Hematopoietic multipotent progenitor cell (in vitro differentiated cells): ENCODE measurements at regions not wholly inside any gene's neighbourhood (a gene's known extent, or its start where the extent isn't known, plus 50 kb on each side); places are given as distances from the start of the nearest gene placed in this dataset.
"Not testable (repeated sequence)": the region's sequence is repeated elsewhere in the genome, so short reads cannot be mapped to it uniquely, and the experiment has no call there.

Experiments
- DNase-seq, 3 donors: peaks; one replicate each; pipeline ENCODE4 v3.0.0-alpha.2; 2011 to 2015; ENCODE audit warnings: low read depth in 2 of 3, low spot score in 2 of 3

DNA sequence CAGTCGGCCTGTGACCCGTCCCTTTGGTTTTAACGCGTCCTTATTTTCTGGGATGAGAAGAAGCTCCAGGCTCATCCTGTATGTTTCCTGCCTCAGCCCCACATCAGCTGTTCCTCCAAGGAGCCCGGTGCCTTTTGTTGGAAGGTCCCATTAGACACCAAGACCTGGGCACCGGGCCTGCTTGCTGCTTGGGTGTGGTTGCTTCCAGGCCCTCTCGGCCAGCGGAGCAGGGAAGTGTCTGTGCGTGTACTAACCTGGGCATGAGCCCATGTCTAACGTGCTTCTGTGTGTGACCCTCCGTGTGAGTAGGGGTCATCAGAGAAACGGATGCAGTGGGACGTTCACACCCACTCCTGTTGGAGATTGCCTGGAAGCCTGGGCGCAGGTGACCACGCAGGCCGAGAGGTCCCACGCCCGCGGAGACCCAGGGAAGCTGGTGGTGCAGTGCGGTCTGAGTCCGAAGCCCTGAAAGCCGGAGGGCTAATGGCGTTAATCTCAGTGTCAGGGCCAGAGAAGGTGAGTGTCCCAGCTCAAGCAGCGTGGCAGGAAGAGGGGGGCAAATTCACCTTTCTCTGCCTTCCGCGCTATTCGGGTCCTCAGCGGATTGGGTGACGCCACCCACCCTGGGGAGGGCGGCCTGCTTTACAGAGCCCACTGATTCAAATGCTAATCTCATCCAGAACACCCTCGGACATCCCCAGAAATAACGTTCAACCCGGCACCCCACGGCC lies 131.3 kb downstream of the KIF26A start:
- not testable (repeated sequence) for DNase-seq

- DNase-seq = no peak
Measured at GRCh38 chr14:104271391-104271790, 133.0 kb downstream of the KIF26A start.

GRCh38 chr14:104274806-104275205 lies 136.4 kb downstream of the KIF26A start:
- no peak for DNase-seq

GRCh38 chr14:104277416-104278213 lies 139.2 kb downstream of the KIF26A start:
- DNase-seq = no peak

- DNase-seq = no peak
Measured at GRCh38 chr14:104278214-104278534, 139.8 kb downstream of the KIF26A start.

DNA sequence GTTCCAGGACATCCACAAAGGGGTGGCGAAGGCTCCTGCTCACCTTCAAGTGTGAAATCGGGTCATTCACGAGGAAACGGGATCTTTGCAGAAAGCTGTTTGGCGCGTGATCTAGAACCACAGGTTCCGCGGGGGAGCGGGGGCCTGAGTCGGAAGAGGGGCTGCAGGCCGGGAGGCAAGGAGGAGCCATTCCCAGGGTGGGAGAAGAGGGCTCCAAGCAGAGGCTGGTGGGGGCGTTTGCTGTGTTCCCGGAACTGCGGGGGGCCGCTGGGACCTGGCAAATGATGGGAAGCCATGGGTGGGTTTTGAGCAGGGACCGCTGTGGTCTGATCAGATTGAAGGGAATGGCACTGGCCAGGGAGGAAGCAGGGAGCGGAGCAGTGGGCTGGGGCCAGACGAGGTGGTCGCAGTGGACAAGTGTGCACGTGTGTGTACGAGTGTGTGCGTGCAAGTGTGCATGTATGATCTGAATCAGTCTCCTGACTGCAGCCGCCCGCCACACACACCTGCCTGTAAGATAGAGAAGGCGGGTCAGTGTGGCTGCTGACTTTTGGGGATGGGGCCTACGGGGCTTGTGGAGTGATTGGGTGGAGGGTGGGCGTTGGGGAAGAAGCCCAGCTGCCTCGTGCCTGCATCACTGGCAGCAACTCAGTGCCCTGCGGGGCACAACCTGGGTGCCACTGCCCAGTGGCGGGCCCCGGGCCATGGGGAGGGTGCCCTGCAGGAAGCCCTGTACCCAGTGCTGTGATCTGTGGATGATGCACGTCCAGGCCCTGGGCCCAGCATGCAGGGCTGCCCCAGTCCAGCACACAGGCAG lies 141.9 kb downstream of the KIF26A start:
- no peak for DNase-seq

GRCh38 chr14:104280902-104281767 lies 142.7 kb downstream of the KIF26A start:
- DNase-seq = no peak

DNA sequence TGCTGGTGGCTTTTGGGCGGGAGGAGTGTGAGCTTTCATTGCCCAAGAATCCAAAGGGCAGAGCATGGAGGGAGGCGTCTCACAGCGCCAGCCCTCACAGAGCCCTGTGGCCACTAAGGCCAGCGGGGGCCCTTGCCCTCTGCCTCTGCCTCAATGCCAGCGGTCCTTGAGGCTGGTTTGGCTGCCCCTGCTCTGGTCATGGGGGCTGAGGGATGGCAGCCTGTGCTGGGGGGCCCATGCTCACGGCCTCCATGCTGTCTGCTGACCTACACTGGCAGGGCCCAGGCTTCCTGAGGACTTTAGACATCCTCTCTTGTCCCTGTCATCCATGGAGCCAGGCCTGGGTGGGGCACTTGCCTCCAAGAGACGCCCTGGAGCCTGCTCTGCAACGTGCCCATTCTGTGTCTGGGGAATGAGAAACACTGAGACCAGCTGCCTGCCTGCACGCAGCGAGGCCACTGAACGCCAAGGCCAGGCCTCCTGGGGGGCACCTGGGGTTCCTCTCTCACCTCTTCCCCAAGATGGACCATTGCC lies 143.4 kb downstream of the KIF26A start:
- no peak for DNase-seq

- no peak for DNase-seq
Measured at GRCh38 chr14:104282332-104283196, 144.2 kb downstream of the KIF26A start.

DNA sequence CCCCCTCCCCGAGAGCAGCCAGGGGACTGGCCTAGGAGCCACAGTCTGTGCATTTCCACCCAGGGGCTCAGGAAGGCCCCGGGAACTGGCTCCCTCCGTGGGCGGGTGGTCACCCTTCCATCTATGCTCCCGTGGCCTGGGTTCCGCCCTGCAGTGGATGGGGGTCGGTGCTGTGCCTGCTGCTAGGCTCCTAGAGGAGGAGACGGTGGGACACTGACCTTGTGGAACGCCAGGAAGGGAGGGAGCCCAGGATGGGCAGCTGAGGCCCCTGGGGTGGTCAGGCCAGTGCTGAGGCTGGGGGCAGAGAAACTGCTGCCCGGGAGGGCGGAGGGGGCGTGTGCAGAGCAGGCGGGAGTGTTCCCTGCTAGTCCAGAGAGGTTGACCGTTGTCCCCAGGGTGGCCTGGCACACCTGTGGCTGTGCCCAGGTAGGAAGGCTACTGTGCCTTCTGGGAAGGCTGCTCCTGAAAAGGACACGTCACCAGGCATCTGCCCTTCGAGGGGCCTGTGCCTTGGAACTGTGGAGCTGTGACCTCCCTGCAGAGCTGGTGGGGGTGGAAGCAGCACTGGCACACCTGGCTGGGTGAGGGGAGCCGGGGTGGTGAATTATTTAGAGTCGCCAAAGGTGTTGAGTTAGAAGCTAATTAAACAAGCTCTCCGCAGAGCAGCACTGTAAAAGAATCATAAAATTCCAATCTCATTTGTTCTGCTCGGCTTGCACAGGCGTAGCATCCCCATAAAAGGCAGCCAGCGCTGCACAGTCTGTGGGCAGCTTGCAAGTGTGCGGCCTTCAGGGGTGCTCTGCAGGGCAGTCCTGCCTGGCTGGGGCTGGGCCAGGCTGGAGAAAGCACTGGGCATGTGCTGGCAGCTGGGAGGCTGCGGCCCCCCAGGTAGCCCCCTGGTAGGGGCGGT lies 145.1 kb downstream of the KIF26A start:
- no peak for DNase-seq

DNA sequence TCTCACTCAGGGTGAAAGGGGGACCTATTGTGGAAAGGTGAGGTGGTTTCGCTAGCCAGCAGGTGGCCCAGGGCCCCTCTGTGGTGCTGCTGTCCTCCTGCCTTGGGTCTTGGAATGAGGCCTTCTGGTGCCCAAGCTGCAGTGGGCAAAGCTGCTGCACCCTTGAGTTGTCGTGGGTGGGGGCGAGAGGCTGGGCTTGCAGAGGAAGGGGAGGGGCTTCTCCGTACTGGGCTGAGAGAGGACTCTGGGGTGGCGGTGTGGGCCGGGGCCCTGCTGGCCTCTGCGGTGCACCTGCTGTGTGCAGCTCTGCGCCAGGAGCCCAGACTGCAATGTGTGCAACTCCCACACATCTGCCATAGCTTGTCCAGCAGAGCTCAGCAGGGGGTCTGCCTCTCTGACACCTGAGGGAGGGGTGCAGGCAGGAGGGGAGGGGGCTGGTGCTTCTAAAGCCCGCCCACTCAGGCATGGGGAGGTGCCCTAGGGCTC lies 145.8 kb downstream of the KIF26A start:
- DNase-seq = no peak

- DNase-seq = no peak
Measured at GRCh38 chr14:104284636-104285507, 146.5 kb downstream of the KIF26A start.

DNA sequence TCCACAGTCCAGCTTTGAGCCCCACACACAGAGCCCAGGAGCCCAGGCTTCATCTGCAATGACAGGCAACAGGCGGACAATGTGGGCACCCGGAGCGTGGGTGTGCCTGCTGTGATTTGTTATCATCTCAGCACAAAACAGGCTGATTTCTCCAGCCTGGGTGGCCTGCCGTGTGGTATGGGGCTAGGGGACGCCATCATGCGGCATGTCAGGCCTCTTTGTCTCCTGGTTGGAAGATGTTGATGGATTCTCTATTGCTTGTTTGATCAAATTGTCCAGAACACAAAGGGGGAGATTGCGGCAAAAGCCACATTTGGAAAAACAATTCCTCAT lies 147.1 kb downstream of the KIF26A start:
- DNase-seq = no peak

- no peak for DNase-seq
Measured at GRCh38 chr14:104286086-104286485, 147.7 kb downstream of the KIF26A start.

GRCh38 chr14:104286496-104286895 lies 148.1 kb downstream of the KIF26A start:
- no peak for DNase-seq

DNA sequence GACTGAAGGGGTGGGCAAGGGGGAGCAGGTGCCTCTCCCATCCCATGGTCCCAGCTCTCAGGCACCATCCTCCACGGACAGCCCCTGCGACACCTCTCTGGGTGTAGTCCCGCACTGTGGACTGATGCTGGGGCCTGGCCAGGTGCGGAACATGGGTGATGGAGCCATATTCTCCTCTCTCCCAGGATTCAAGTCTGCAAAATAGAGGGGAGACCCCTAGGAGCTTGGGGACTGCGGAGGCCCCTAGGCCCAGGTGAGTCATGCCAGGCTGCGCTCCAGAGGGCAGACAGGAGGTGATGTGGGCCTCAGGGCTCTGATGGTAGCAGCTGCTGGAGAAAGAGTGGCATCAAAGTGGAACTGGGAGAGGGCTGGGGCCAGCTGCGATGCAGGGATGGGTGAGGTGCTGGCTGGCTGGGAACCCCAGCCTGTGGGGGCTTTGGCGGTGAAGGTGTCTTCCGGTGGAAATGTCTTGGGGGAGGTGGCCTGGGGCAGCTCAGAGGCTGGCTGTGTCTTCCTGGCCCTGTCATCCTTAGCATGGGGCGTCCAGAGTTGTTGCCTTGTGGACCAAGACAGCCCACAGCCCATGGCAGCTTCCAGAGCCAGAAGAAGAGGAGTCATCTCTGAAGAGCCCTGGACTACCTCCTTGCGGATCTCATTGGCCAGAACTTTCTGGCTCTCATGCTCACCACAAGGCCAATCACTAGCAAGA lies 149.1 kb downstream of the KIF26A start:
- no peak for DNase-seq

DNA sequence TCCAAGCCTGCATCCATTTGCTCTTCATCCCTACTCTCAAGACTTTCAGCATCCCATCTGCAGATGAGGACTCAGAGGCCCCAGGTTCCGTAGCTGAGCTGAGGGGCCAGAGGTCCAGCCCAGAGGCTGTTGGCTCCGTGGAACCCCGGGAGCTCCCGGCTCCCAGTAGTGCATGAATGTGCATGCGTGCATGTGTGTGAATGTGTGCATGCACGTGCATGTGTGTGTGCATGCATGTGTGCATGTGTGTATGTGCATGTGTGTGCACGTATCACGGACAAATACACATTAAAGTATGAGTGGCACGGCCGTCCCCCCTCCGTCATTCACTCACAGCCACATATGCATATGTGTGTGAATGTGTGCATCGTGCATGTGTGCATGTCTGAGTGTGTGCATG lies 149.9 kb downstream of the KIF26A start:
- DNase-seq = no peak
